ENCODE measurements at regions not wholly inside any gene's neighbourhood (a gene's known extent, or its start where the extent isn't known, plus 50 kb on each side); places are given as distances from the start of the nearest gene placed in this dataset.

DNA sequence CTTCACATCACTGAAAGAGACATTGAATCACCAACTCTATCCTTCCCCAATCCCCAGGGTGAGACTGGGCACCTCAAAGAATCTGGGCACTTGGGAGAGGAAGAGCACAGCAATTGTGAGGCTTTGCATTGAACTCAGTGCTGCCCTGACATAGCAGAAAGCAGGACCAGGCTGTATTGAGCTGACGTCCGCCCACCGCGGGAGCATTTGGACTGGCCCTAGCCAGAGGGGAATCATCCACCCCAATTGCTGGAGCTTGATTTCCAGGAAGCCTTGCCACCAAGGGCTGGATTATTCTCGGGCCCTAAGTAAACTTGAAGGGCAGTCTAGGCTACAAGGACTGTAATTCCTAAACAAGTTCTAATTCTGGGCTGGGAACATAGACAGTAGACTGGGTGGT, 416.3 kb upstream of the PHF14 start:
- TF ChIP-seq POLR2AphosphoS5 (IDR thresholded peaks at IDR 0.05; ENCODE audit: low read depth, low read length) = no peak
- no peak for TF ChIP-seq TAF1 (IDR thresholded peaks at IDR 0.05; ENCODE audit: borderline replicate concordance, insufficient read depth, low read length)
- no peak for TF ChIP-seq SIN3A (IDR thresholded peaks at IDR 0.05; ENCODE audit: borderline replicate concordance, insufficient read depth, low read length)

Data from PFSK-1 (cell line).